ENCODE measurements at regions not wholly inside any gene's neighbourhood (a gene's known extent, or its start where the extent isn't known, plus 50 kb on each side); places are given as distances from the start of the nearest gene placed in this dataset.
"Not testable (repeated sequence)": the region's sequence is repeated elsewhere in the genome, so short reads cannot be mapped to it uniquely, and the experiment has no call there.

DNA sequence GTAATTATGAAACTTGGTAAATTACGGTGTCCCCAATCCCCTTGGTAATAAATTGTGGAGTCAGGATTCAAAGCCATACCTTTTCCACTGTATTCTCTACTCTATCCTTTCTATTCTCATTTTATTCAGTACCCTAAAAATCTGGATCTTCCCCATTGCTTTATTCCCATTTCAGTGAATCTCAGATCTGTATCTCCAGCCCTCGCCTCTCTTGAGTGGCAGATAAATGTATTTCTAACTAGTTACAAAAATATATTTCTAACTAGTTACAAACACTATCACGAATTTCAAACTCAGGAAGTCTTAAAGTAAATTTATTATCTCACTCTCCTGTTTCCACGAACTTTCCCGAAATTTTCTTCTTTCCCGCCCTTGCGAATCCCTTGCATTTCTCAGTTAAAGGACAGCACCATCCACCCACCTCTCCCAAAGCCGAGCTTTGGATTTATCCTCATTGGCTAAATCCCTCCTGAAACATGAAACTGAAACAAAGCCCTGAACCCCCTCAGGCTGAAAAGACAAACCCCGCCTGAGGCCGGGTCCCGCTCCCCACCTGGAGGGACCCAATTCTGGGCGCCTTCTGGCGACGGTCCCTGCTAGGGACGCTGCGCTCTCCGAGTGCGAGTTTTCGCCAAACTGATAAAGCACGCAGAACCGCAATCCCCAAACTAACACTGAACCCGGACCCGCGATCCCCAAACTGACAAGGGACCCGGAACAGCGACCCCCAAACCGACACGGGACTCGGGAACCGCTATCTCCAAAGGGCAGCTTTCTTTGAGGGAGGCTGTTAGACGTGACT is 164.3 kb upstream of the PABPC3 start:
- DNase-seq (ENCODE audit: low spot score): no peak

DNA sequence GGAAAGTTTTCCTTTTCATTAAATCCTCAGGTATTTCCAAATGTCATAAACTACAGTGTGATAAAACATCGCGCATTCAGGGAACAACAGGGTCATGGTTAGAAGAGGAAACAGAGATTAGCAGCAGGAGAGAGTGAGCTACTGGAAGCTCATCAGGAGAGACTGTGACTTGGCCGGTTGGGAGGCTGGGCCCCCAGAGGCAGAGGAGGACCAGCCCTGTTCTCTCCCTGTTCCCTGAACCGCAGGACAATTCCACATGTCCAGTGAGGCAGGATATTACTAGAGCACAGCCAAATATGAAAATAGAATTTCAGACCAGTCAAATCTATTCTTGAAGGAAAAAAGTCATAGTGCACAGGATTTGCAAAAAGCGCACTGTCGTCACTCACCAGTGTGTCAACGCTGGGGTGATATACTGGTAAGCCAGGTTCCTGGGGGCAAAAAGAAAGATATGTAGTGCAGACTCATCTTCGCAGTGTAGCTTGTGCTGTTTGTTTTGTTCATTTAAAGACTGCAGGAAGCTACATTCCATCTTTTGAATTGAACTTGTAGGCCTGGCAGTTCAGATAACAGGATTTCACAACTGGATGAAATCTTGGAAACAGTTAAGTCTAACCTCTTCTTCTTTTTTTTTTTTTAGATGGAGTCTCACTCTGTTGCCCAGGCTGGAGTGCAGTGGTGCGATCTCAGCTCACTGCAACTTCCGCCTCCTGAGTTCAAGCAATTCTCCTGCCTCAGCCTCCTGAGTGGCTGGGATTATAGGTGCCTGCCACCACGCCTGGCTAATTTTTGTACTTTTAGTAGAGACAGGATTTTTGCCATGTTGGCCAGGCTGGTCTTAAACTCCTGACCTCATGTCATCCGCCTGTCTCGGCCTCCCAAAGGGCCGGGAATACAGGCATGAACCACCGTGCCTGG is 162.6 kb upstream of the PABPC3 start:
- not testable (repeated sequence) for DNase-seq (ENCODE audit: low spot score)

DNA sequence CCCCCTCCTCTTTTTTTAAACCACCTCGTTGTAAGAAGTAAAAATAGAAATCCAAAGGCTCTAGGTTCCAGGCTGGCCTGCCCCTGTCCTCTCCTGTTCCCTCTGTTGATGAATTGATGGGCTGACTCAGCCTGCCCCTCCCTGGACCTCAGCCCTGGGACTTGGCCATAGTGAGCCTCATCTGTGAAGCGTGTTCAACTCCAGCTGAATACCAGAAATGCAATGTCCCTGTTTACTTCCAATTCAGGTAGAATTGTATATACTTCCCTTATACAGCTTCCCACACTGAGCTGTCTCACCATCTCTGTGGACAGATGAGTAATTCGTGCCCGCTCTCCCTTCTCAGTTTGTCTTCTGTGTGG is 161.9 kb upstream of the PABPC3 start:
- not testable (repeated sequence) for DNase-seq (ENCODE audit: low spot score)

DNA sequence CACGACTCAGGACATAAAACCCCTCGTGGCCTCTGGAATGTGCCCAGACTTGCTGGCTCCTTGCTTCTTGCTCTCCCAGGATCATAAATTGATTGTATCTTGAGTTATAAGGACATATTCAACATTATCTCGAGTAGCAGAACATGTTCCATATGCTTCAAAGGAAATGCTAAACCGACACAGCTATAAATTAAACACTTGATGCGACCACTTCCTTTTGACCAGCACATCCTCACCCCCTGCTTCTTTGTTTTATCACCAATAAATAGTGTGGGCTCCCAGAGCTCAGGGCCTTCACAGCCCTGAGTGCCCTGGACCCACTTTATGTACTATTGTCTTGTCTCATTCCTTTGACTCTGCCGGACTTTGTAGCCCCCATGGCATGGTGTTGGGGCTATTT is 157.0 kb upstream of the PABPC3 start:
- no peak for DNase-seq (ENCODE audit: low spot score)

GRCh38 chr13:24941023-24941713 is 154.8 kb upstream of the PABPC3 start:
- DNase-seq (ENCODE audit: low spot score): not testable (repeated sequence)

DNA sequence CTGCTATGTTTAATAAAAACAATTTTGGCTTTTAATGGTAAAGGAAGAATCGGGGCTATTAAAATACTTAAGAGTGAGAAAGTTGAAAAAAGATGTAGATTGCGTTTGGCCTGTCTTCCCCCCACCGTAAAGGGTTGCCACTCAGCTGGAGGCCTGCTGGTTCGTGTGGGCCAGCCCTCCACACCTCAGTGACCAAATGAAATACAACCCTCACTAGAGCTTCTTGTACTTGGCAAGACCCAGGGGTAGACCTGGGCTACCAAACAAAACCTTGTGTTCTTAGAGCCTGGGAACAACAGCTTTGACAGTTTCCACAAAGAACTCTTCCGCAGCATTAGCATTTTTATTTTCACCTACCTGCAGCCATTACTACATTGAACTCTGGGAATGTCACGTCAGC is 152.8 kb upstream of the PABPC3 start:
- no peak for DNase-seq (ENCODE audit: low spot score)

DNA sequence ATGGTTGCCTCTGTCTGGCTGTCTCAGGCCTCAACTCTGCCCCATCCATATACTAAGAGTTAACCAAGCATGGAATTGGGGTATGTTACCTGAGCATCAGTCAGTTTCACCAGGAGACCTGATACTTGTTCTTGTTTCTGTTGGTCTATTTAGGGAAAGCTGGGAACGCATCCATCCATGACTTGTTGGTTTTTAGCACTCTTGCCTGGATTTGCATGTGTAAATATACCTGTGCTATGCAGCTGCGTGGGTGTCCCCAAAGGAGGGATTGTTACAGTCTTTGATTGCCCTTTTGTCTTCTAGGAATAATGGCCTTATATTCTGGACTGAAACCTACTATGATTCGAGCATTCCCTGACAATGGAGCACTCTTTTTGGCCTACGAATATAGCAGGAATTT is 151.9 kb upstream of the PABPC3 start:
- not testable (repeated sequence) for DNase-seq (ENCODE audit: low spot score)

DNA sequence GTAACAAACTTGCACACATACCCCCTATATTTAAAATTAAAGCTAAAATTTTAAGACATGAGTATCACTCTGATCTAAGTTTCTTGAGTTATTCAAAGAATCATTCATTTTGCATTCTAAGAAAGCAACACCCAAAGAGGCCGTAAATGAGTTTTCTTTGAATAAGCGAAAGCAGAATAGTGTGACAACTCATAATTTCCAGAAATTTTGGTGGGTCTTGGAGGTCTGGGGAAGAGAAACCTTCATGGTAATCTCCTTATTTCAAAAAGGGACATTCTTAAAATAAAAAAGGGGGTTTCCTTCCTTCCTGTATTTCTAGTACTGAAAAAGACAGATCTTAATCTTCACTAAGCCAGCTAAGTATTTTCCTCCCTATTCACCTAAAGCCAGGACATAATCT is 147.0 kb upstream of the PABPC3 start:
- not testable (repeated sequence) for DNase-seq (ENCODE audit: low spot score)

DNA sequence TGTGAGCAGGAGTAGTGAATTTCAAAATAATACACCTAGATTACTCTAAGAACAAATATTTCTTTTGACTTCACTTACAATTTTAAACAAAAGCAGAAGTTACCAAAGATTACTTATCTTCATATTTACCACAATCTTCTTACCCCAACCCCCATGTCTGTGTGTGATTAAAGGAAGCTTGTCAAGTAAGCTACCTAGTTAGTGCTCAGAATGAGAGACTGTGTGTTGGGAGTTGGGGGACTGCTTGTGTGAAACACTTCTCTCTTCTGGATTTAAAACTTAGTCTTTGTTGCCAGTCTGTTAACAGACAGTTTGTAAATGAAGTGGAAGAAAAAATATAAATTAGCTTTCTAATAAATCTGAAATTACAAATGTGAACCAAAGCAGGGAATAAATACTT is 145.3 kb upstream of the PABPC3 start:
- DNase-seq (ENCODE audit: low spot score): not testable (repeated sequence)

GRCh38 chr13:24967970-24968369 is 128.0 kb upstream of the PABPC3 start:
- not testable (repeated sequence) for DNase-seq (ENCODE audit: low spot score)

DNA sequence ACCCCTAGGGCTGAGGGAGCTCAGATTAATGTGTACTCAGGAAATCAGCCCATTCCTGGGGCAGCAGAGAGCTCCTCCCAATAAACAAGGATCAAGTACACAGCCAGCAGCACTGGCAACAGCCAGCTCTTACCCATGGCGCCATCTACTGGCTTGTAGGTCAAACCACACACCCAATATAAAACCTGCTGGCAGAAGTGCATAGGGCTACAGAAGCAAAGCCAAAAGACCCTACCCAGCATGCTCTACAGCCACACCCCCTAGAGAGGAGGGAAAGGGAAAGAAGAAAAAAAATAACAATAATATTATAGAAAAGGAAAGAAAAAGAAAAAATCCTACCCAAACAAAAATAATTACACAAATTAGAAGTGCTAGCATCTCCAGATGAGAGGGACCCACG is 127.5 kb upstream of the PABPC3 start:
- not testable (repeated sequence) for DNase-seq (ENCODE audit: low spot score)

DNA sequence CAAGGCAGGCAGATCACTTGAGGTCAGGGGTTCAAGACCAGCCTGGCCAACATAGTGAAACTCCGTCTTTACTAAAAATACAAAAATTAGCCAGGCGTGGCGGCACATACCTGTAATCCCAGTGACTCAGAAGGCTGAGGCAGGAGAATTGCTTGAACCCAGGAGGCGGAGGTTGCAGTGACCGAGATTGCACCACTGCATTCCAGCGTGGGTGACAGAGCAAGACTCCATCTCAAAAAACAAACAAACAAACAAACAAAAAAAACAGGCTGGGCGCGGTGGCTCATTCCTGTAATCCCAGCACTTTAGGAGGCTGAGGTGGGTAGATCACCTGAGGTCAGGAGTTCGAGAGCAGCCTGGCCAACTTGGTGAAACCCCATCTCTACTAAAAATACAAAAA is 122.8 kb upstream of the PABPC3 start:
- not testable (repeated sequence) for DNase-seq (ENCODE audit: low spot score)

DNA sequence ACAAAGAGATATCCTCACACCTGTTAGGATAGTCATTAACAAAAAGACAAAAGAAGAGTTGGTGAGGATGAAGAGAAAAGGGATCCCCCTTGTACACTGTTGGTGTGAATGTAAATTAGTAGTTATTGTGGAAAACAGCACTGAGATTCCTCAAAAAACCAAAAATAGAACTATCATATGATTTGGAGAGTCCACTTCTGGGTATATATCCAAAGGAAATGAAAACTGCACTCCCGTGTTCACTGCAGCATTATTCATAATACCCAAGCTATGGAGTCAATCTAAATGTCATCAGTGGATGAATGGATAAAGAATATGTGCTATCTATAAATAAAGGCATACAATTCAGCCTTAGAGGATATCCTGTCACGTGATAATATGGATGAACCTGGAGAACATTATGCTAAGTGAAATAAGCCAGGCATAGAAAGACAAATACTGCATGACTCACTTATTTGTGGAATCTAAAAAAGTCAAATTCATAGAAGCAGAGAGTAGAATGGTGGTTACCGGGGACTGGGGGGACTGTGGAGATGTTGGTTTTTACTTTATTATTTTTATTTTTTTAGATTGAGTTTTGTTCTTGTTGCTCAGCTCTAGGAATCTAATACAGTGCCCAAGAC is 114.6 kb upstream of the PABPC3 start:
- not testable (repeated sequence) for DNase-seq (ENCODE audit: low spot score)

DNA sequence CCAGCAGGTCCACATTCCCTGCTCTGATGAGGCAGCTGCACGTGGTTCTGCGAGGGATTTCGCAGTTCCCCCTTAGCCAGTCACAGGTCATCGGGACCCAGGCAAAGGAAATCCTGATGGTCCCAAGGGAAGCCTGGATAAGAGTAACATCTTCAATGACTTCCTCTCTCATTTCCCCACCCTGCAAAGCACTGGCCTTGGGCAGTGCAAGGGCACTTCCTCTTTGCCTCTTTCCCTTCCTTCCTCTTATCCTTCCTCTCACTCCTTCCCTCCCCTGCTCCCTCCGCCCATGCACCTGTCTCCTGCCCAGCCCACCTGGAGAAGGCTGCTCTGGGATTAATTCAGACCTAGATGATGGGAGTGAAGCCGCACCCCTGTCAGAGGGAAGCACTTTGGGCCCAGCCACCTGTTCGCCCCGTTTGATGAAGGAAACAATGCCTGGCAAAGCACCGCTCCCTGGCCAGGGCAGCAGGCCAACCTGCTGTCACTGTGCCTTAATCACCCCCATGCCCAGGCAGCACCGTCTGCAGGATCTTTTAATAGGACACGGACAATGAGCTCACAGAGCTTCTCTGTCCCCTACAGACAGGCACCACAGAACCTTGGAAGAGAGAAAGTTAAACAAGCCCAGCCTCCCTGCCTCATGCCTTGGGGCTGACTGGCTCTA is 113.5 kb upstream of the PABPC3 start:
- DNase-seq (ENCODE audit: low spot score): peak; percentile 24

GRCh38 chr13:24983094-24983493 is 112.8 kb upstream of the PABPC3 start:
- DNase-seq (ENCODE audit: low spot score): no peak

DNA sequence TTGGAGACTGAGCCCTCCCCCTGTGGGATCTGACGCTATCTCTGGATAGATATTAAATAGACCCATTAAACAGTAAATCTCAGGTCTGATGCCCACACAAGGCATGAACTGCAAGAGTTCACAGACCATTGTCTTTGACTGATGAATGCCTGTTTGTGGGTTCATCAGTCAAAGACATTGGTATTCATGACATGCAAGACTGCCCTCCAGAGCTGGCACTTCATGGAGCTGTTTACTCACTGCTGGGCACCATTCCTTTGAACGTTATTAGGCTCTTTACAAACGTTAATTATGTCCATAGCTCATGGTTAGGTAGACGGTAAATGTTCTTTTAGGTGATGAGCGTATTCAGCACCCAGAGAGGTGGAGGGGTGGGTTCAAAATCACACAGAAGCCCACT is 111.8 kb upstream of the PABPC3 start:
- peak; percentile 25 for DNase-seq (ENCODE audit: low spot score)

GRCh38 chr13:24985107-24985506 is 110.8 kb upstream of the PABPC3 start:
- no peak for DNase-seq (ENCODE audit: low spot score)

DNA sequence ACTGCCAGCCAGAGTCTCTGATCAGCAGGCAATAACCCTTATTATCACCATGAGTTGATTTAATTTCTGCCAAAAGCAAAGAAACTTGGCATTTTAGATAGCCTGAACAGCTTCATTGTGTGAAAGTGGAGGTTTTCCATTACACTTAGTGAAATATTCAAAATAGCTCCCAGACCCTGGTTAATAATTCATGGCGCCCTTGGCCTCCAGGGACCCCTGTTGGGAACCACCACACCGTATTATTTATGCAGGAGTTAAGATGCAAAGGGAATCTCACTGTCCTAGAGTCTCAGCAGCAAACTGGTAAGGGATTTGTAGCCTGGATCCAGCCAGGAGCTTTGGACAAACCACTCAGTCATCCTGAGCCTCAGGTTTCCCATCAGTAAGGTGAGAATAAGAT is 110.0 kb upstream of the PABPC3 start:
- DNase-seq (ENCODE audit: low spot score): no peak

GRCh38 chr13:24986826-24987225 is 109.1 kb upstream of the PABPC3 start:
- no peak for DNase-seq (ENCODE audit: low spot score)

GRCh38 chr13:24989959-24990358 is 106.0 kb upstream of the PABPC3 start:
- not testable (repeated sequence) for DNase-seq (ENCODE audit: low spot score)

DNA sequence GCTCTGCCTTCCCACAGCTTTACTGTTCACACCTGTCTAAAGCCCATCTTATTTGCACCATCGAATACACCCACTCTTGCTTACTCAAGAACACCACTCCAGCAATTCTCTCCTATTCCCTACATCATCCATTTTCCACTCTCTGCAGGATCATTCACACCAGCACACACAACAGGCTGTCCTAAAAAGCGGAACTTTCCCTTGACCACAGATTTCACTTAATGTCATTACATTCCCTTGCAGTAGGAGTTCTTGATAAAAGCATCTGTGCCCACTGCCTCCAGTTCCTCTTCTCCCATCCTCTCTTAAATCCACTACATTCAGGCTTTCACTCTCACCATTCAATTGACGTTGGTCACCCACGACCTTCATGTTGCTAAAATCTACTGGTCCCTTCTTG is 103.0 kb upstream of the PABPC3 start:
- DNase-seq (ENCODE audit: low spot score): not testable (repeated sequence)

Data from kidney tubule cell (primary cell).